ENCODE measurements at regions not wholly inside any gene's neighbourhood (a gene's known extent, or its start where the extent isn't known, plus 50 kb on each side); places are given as distances from the start of the nearest gene placed in this dataset.
A peak's percentile ranks its signal among the peaks of the same experiment; 100 is the strongest.

GRCh38 chrX:140848800-140849199, 139.2 kb downstream of the LINC00632 start:
- in situ Hi-C loops (cut with MboI; ENCODE audit: low sequenced_read_pairs): no loop called here
- Histone ChIP-seq H3K27me3 (ENCODE audit: low read depth) (no peaks in the 10 kb centered on the region), H3K36me3 (replicated peaks) (no peaks in the 10 kb centered on the region), H3K4me3 (no peak overlapping the region), H3K9me3 (no peaks in the 10 kb centered on the region), H3K4me1 (no peaks in the 10 kb centered on the region)
- DNase-seq (ENCODE audit: low spot score in 2 of 2): no peak

- Histone ChIP-seq H3K4me1 (no peaks in the 10 kb centered on the region), H3K4me3 (no peak overlapping the region), H3K9me3 (no peaks in the 10 kb centered on the region), H3K36me3 (replicated peaks) (no peaks in the 10 kb centered on the region), H3K27me3 (ENCODE audit: low read depth) (no peaks in the 10 kb centered on the region)
- in situ Hi-C loops (cut with MboI; ENCODE audit: low sequenced_read_pairs): no loop called here
- no peak for DNase-seq (ENCODE audit: low spot score in 2 of 2)
Measured at GRCh38 chrX:140860718-140861117, 141.7 kb upstream of the SPANXB1 start.

- no peaks in the 10 kb centered on the region for H3K36me3 ChIP-seq (replicated peaks)
- H3K27me3 ChIP-seq (ENCODE audit: low read depth): no peaks in the 10 kb centered on the region
- no peak for DNase-seq (ENCODE audit: low spot score in 2 of 2)
- no peak overlapping the region for H3K4me3 ChIP-seq
- in situ Hi-C loops (cut with MboI; ENCODE audit: low sequenced_read_pairs): no loop called here
- H3K4me1 ChIP-seq: no peaks in the 10 kb centered on the region
- H3K9me3 ChIP-seq: no peaks in the 10 kb centered on the region
Measured at GRCh38 chrX:140866446-140866845, 135.9 kb upstream of the SPANXB1 start.

DNA sequence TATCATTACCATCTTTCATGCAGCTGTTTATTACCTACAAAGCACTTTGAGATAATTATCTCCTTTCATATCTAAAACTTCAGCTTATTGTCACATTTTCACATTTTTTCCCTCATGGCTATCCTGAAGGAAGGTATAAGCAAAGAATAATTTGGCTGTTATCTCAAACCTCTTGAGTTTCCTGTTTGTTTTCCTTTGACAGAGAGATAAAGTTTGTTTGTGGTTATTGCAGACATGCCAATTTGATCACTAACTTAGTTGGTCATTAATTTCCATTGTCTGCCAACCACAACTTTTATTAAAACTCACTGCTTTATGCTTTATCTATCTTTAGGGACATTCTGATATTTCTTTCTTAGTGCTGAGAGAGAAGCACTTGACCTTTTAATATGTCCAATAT, 89.8 kb upstream of the SPANXB1 start:
- Histone ChIP-seq H3K9me3 (no peaks in the 10 kb centered on the region), H3K4me1 (0 out of 2 replicates have a peak, but pooled peaks cover 3% of the 10 kb centered on the region), H3K4me3 (no peak overlapping the region), H3K27me3 (ENCODE audit: low read depth) (no peaks in the 10 kb centered on the region), H3K36me3 (replicated peaks) (no peaks in the 10 kb centered on the region)
- in situ Hi-C loops (cut with MboI; ENCODE audit: low sequenced_read_pairs): loop anchor here (25.0 kb wide), 1 partner anchor 375 kb away; no protein-coding TSS in a partner anchor
- DNase-seq (ENCODE audit: low spot score in 2 of 2): no peak

GRCh38 chrX:140913802-140914501, 88.4 kb upstream of the SPANXB1 start:
- in situ Hi-C loops (cut with MboI; ENCODE audit: low sequenced_read_pairs): loop anchor here (25.0 kb wide), 1 partner anchor 373 kb away; no protein-coding TSS in a partner anchor
- H3K9me3 ChIP-seq: no peaks in the 10 kb centered on the region
- H3K4me1 ChIP-seq: 0 out of 2 replicates have a peak, but pooled peaks cover 3% of the 10 kb centered on the region
- no peak for DNase-seq (ENCODE audit: low spot score in 2 of 2)
- no peak overlapping the region for H3K4me3 ChIP-seq
- no peaks in the 10 kb centered on the region for H3K36me3 ChIP-seq (replicated peaks)
- no peaks in the 10 kb centered on the region for H3K27me3 ChIP-seq (ENCODE audit: low read depth)

GRCh38 chrX:140916872-140917271, 85.5 kb upstream of the SPANXB1 start:
- in situ Hi-C loops (cut with MboI; ENCODE audit: low sequenced_read_pairs): loop anchor here (25.0 kb wide), 1 partner anchor 370 kb away; no protein-coding TSS in a partner anchor
- H3K4me1 ChIP-seq: no peaks in the 10 kb centered on the region
- DNase-seq (ENCODE audit: low spot score in 2 of 2): no peak
- H3K4me3 ChIP-seq: no peak overlapping the region
- no peaks in the 10 kb centered on the region for H3K9me3 ChIP-seq
- no peaks in the 10 kb centered on the region for H3K27me3 ChIP-seq (ENCODE audit: low read depth)
- H3K36me3 ChIP-seq (replicated peaks): no peaks in the 10 kb centered on the region

DNA sequence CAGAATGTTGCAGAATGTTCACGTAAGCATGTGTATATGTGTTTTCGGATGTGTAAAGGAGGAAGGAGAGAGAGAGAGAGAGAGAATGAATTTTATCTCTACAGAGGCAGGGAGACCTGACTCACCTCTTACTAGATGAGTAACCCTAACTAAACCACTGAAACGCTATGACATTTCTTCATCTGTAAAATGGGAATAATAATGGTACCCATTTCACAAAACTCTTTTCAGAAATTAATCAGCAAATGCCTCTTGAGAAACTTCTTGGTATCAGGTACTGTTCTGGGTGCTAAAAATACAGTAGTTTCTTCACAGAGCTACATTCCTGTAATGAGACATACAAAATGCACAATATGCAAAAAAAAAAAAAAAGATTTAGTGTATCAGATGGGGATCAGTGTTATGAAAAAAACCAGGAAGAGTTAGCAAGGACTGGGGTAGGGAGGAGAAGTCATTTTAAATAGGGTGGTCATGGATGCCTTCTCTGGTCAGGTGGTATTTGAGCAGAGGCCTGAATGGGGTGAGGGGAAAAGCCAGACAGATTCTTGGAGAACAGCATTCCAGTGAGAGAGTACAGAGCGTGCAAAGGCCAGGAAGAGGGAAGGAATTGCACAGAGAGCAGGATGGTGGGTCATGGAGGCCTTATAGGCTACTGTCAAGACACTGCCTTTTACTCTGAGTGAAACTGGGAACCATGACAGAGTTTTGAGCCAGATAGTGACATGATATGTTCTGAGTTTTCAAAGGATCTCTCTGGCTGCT, 84.9 kb upstream of the SPANXB1 start:
- DNase-seq (ENCODE audit: low spot score in 2 of 2): no peak
- no peaks in the 10 kb centered on the region for H3K36me3 ChIP-seq (replicated peaks)
- H3K4me3 ChIP-seq: no peak overlapping the region
- in situ Hi-C loops (cut with MboI; ENCODE audit: low sequenced_read_pairs): loop anchor here (25.0 kb wide), 1 partner anchor 370 kb away; no protein-coding TSS in a partner anchor
- no peaks in the 10 kb centered on the region for H3K9me3 ChIP-seq
- no peaks in the 10 kb centered on the region for H3K4me1 ChIP-seq
- no peaks in the 10 kb centered on the region for H3K27me3 ChIP-seq (ENCODE audit: low read depth)

GRCh38 chrX:140918398-140919038, 83.9 kb upstream of the SPANXB1 start:
- Histone ChIP-seq H3K9me3 (no peaks in the 10 kb centered on the region), H3K27me3 (ENCODE audit: low read depth) (no peaks in the 10 kb centered on the region), H3K4me1 (no peaks in the 10 kb centered on the region), H3K36me3 (replicated peaks) (no peaks in the 10 kb centered on the region), H3K4me3 (no peak overlapping the region)
- DNase-seq (ENCODE audit: low spot score in 2 of 2): peak; percentile 77 to 79
- in situ Hi-C loops (cut with MboI; ENCODE audit: low sequenced_read_pairs): loop anchor here (25.0 kb wide), 1 partner anchor 369 kb away; no protein-coding TSS in a partner anchor

DNA sequence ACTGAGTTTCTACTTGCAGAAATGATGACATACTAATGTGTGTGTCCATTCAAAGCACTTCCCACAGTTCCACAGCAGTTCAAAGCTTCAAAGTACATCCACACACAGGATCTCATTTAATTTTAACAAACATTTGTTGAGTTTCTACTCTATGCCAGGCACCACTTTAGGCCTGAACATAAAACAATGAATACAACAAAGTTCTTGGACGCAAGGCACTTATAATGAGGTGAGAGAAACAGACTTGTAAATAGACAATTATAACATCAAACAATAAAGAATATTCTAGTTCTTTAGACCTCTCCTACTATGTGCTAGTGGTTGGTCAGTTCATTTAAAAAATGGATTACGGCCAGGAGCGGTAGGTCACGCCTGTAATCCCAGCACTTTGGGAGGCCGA, 82.0 kb upstream of the SPANXB1 start:
- H3K9me3 ChIP-seq: no peaks in the 10 kb centered on the region
- H3K4me1 ChIP-seq: no peaks in the 10 kb centered on the region
- H3K27me3 ChIP-seq (ENCODE audit: low read depth): no peaks in the 10 kb centered on the region
- DNase-seq (ENCODE audit: low spot score in 2 of 2): no peak
- no peak overlapping the region for H3K4me3 ChIP-seq
- in situ Hi-C loops (cut with MboI; ENCODE audit: low sequenced_read_pairs): loop anchor here (25.0 kb wide), 1 partner anchor 367 kb away; no protein-coding TSS in a partner anchor
- no peaks in the 10 kb centered on the region for H3K36me3 ChIP-seq (replicated peaks)

- in situ Hi-C loops (cut with MboI; ENCODE audit: low sequenced_read_pairs): loop anchor here (25.0 kb wide), 1 partner anchor 364 kb away; no protein-coding TSS in a partner anchor
- Histone ChIP-seq H3K4me1 (no peaks in the 10 kb centered on the region), H3K9me3 (no peaks in the 10 kb centered on the region), H3K4me3 (no peak overlapping the region), H3K27me3 (ENCODE audit: low read depth) (0 out of 2 replicates have a peak, but pooled peaks cover 4% of the 10 kb centered on the region), H3K36me3 (replicated peaks) (no peaks in the 10 kb centered on the region)
- no peak for DNase-seq (ENCODE audit: low spot score in 2 of 2)
Measured at GRCh38 chrX:140923118-140923517, 79.3 kb upstream of the SPANXB1 start.

GRCh38 chrX:140928739-140929138, 73.7 kb upstream of the SPANXB1 start:
- Histone ChIP-seq H3K9me3 (no peaks in the 10 kb centered on the region), H3K27me3 (ENCODE audit: low read depth) (0 out of 2 replicates have a peak, but pooled peaks cover 4% of the 10 kb centered on the region), H3K4me3 (no peak overlapping the region), H3K36me3 (replicated peaks) (no peaks in the 10 kb centered on the region), H3K4me1 (no peaks in the 10 kb centered on the region)
- DNase-seq (ENCODE audit: low spot score in 2 of 2): no peak
- in situ Hi-C loops (cut with MboI; ENCODE audit: low sequenced_read_pairs): no loop called here

- no peak for DNase-seq (ENCODE audit: low spot score in 2 of 2)
- H3K9me3 ChIP-seq: no peaks in the 10 kb centered on the region
- in situ Hi-C loops (cut with MboI; ENCODE audit: low sequenced_read_pairs): no loop called here
- no peaks in the 10 kb centered on the region for H3K36me3 ChIP-seq (replicated peaks)
- no peak overlapping the region for H3K4me3 ChIP-seq
- H3K27me3 ChIP-seq (ENCODE audit: low read depth): no peaks in the 10 kb centered on the region
- no peaks in the 10 kb centered on the region for H3K4me1 ChIP-seq
Measured at GRCh38 chrX:140933016-140933415, 69.4 kb upstream of the SPANXB1 start.

DNA sequence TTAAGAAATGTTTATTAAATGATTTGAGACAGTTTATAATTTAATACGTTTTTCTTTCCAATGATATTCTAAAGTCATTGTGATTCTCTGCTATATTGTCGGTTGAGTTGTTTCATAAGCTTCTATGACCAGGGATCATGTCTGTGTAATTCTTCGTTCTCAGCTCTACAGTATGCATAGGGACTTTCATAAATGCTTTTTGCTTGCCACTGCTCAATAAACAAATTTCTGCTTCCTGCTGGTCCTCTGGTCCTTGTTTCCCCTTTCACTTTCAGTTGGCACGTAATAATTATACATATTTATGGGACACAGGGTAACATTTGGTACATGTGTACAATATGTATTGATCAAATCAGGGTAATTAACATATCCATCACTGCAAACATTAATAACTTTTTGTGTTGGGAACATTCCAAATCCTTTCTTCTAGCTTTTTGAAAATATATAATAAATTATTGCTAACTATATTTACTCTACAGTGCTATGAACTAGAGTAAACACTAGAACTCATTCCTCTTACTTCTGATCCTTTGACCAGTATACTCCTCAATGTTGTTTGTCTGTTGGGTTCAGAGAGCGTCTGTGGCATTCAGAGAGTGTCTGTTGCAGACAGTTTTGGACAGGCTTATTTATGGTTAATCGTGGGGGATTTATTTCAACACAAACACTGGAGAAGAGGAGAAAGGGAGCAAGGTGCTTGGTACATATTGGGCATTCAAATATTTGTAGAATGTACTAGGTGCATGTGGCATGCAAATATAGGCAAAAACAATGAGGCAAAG, 68.3 kb upstream of the SPANXB1 start:
- H3K36me3 ChIP-seq (replicated peaks): no peaks in the 10 kb centered on the region
- no peak for DNase-seq (ENCODE audit: low spot score in 2 of 2)
- no peaks in the 10 kb centered on the region for H3K27me3 ChIP-seq (ENCODE audit: low read depth)
- H3K9me3 ChIP-seq: no peaks in the 10 kb centered on the region
- H3K4me1 ChIP-seq: no peaks in the 10 kb centered on the region
- no peak overlapping the region for H3K4me3 ChIP-seq
- in situ Hi-C loops (cut with MboI; ENCODE audit: low sequenced_read_pairs): no loop called here

Data from HAP-1 (cell line).